ENCODE measurements at regions not wholly inside any gene's neighbourhood (a gene's known extent, or its start where the extent isn't known, plus 50 kb on each side); places are given as distances from the start of the nearest gene placed in this dataset.

DNA sequence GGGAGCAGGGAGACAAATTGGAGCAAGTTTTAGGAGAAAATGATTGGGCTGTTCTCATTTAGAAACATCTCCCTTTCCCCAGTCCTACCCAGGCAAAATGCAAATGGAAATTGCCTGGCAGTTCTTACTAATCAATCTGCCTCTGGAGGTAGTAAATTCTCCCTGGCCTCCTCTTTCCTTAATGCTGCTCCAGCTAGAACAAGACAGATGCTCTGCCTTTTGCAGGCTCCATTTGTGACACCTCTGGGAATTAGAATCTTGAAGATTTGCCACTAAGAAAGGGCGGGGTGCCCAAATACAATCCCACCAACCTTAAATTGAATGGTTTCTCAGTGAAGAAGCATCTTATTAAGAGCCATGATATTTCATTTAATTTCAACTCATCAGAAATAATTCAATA is 377.7 kb upstream of the CDH11 start:
- TF ChIP-seq LEF1 (IDR thresholded peaks at IDR 0.05; ENCODE audit: borderline replicate concordance) (no peak), L3MBTL2 (conservative IDR thresholded peaks at IDR 0.05) (no peak), ELF4 (IDR thresholded peaks at IDR 0.05) (no peak), SP1 (IDR thresholded peaks at IDR 0.05) (no peak), ZNF384 (IDR thresholded peaks at IDR 0.05) (no peak), BHLHE40 (IDR thresholded peaks at IDR 0.05; ENCODE audit: borderline replicate concordance) (no peak), CTBP1 (IDR thresholded peaks at IDR 0.05; ENCODE audit: borderline replicate concordance) (no peak), NFRKB (IDR thresholded peaks at IDR 0.05) (no peak), HDGF (IDR thresholded peaks at IDR 0.05; ENCODE audit: borderline replicate concordance) (no peak), SUZ12 (IDR thresholded peaks at IDR 0.05) (no peak)

All from HEK293T (cell line).